GM10248 (cell line): ENCODE measurements at regions not wholly inside any gene's neighbourhood (a gene's known extent, or its start where the extent isn't known, plus 50 kb on each side); places are given as distances from the start of the nearest gene placed in this dataset.
"Not testable (repeated sequence)": the region's sequence is repeated elsewhere in the genome, so short reads cannot be mapped to it uniquely, and the experiment has no call there.

Experiments used
- CTCF ChIA-PET: fragments of 300-600 bp; sonication (Branson Sonifier 250); formaldehyde crosslinking; extraction: SDS; loops from one replicate; lab custom pipeline; 2021; ENCODE audit warnings: antibody characterized with exemption; lab: Yijun Ruan, JAX
- POLR2A ChIA-PET: fragments of 350-650 bp; sonication (Branson Sonifier 250); formaldehyde crosslinking; extraction: SDS; loops from one replicate; lab custom pipeline; 2020; ENCODE audit warnings: antibody characterized with exemption; lab: Yijun Ruan, JAX
- DNase-seq: peaks from one replicate; pipeline ENCODE4 v3.0.0; 2012; ENCODE audit errors: extremely low spot score
- CTCF ChIP-seq: IDR thresholded peaks from 2 replicates; pipeline ENCODE4 v1.5.1; 2012; ENCODE audit warnings: mild to moderate bottlenecking, low read depth; ENCODE audit errors: extremely low read depth, missing control alignments, control extremely low read depth

- no peak for DNase-seq
- POLR2A ChIA-PET: no interaction called here
- CTCF ChIA-PET: no interaction called here
- TF ChIP-seq CTCF: no peak
Observed at GRCh38 chr6:115544765-115545671, 515.7 kb downstream of the FRK start.

GRCh38 chr6:115540077-115540869 lies 520.4 kb downstream of the FRK start:
- POLR2A ChIA-PET: no interaction called here
- TF ChIP-seq CTCF: no peak
- CTCF ChIA-PET: no interaction called here
- no peak for DNase-seq

- ChIA-PET CTCF (no interaction called here), POLR2A (no interaction called here)
- no peak for TF ChIP-seq CTCF
- DNase-seq: no peak
Observed at GRCh38 chr6:115539531-115539930, 521.2 kb downstream of the FRK start.

GRCh38 chr6:115524821-115525220 lies 535.9 kb downstream of the FRK start:
- DNase-seq: no peak
- TF ChIP-seq CTCF: no peak
- ChIA-PET CTCF (interaction anchor here (0.8 to 1.1 kb wide), 2 partner anchors 9 to 14 kb away, joined by 3 read pairs; no protein-coding TSS in a partner anchor), POLR2A (no interaction called here)

GRCh38 chr6:115521747-115522146 lies 538.9 kb downstream of the FRK start:
- POLR2A ChIA-PET, CTCF ChIA-PET, DNase-seq: not testable (repeated sequence)

GRCh38 chr6:115514656-115515055 lies 546.0 kb downstream of the FRK start:
- CTCF ChIA-PET: no interaction called here
- no peak for TF ChIP-seq CTCF
- POLR2A ChIA-PET: no interaction called here
- no peak for DNase-seq

GRCh38 chr6:115512923-115513322 lies 547.8 kb downstream of the FRK start:
- TF ChIP-seq CTCF: no peak
- CTCF ChIA-PET: no interaction called here
- POLR2A ChIA-PET: no interaction called here
- DNase-seq: no peak
